ENCODE measurements at regions not wholly inside any gene's neighbourhood (a gene's known extent, or its start where the extent isn't known, plus 50 kb on each side); places are given as distances from the start of the nearest gene placed in this dataset.
"Not testable (repeated sequence)": the region's sequence is repeated elsewhere in the genome, so short reads cannot be mapped to it uniquely, and the experiment has no call there.

DNA sequence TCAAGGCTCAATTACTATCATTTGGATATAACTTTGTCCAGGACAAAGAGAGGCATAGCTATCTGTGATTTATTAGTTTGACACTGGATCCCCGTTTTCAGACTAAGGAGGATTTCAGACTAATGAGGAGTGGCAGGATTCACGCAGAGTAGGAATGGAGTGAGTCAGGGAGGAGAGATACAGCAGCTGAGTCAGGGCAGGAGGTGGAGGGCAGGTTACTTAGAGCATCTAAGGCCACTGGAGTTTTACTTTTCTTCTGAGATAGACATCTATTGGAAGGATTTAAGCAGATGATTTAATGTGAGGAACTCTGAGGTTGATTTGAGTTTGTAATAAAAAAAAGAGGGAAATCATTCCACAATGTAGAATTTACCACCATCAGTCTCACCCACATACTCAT lies 110.6 kb downstream of the RPIA start:
- not testable (repeated sequence) for DNase-seq

- DNase-seq, result no peak
Observed at GRCh38 chr2:88807237-88807962, 115.9 kb downstream of the RPIA start.

- no peak for DNase-seq
Observed at GRCh38 chr2:88808083-88808482, 116.6 kb downstream of the RPIA start.

DNA sequence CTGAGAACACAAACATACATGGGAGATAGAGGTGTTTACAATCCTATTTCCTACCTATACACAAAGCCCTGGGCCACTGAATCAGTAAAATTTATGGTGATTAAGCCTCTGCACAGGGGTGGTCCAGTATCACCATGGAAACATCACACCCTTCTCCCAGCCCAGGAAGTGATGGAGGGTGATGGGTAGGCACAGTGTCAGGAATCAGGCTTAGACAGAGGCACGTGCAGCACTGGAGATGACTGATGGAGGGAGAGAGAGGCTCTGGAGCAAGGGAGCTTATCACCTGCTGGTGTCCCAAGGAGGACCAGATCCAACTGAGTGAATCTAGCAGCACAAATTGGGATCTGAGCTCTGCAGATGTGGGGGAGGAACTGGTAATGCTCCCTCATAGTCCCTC lies 117.2 kb downstream of the RPIA start:
- no peak for DNase-seq

GRCh38 chr2:88809216-88809615 lies 117.7 kb downstream of the RPIA start:
- DNase-seq, result no peak

DNA sequence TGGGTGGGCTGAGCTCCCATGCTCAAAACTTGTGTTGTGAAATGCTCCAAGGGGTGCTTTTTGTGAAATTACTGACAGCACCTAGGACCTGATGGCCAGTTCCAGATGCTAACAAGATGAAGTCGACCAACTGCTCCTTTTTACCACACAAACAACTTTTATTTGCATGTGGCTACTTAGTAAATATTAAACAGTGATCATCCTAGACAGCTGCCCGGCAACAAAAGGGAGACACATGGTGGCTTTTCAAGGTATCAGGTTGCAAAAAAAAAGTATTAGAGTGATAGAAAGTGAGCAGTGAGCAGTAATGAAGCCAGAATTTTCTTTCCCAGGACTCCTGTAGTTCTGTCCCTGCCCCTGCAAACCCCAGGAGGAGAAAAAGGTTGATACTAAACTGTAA lies 118.5 kb downstream of the RPIA start:
- DNase-seq, result no peak

GRCh38 chr2:88810488-88810887 lies 119.0 kb downstream of the RPIA start:
- no peak for DNase-seq

GRCh38 chr2:88811233-88811632 lies 119.8 kb downstream of the RPIA start:
- no peak for DNase-seq

DNA sequence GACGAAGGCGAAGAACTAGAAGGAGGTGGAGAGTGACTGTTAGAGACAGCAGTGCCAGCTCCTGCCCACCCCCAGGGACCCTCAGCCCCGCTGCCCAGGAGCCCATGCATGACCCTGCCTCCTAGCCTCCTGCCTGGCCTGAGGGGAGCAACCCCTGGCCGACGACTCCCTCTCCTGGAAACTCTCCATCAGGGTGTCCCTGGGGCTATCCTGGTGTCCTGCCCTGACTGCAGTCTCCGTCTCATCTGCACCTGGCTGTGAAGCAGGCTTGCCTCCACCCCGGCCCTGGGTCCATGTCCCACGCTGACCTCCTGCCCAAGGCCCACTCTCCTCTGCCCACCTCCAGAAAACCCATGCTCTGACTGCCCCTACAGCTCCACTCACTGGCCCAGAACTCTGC lies 120.2 kb downstream of the RPIA start:
- no peak for DNase-seq

GRCh38 chr2:88813612-88814011 lies 122.1 kb downstream of the RPIA start:
- no peak for DNase-seq

DNA sequence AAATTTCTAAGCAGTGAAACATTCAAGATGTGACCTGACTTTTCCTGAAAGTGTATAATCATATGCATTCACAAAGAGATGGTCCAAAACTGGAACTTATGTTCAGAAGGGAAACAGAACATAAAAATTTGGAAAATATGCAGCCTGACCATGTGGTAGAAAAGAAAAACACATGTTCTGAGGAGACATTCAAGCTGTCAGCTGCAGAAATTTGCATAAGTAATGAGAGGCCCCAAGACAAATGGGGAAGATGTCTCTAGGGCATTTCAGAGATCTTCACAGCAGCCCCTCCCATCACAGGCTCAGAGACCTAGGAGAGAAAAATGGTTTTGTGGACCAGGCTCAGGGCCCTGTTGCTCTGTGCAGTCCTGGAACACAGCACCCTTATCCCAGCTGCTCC lies 123.8 kb downstream of the RPIA start:
- DNase-seq, result no peak

DNA sequence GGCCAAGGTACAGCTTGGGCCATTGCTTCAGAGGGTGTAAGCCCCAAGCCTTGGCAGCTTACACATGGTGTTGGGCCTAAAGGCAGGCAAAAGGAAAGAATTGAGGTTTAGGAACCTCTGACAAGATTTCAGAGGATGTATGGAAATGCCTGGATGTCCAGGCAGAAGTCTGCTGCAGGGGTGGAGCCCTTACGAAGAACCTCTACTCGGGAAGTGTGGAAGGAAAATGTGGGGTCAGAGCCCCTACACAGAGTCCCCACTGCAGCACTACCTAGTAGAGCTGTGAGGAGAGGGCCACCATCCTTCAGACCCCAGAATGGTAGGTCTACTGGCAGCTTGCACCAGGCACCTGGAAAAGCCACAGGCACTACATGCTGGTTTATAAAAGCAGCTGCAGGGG lies 124.2 kb downstream of the RPIA start:
- DNase-seq, result no peak

- DNase-seq, result no peak
Observed at GRCh38 chr2:88818381-88818780, 126.9 kb downstream of the RPIA start.

DNA sequence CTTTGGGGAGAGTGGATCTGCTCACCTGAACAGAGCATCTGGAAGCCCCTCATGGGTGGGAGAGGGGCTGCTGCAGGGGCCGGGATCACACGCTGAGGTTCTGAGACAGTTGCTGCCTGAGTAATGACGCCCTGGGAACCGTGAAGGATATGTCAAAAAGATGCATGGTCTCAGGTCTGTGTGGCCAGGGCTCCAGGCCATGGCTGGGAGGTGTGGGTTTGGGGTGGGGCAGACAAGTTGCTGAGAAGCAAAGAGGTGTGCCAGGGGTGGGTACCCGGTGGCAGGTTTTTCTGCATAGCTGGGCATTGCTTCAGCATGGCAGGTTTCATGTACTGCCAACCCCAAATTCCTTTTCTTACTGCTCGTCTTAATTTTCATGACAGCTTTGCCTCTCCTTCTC lies 133.5 kb downstream of the RPIA start:
- DNase-seq, result no peak

DNA sequence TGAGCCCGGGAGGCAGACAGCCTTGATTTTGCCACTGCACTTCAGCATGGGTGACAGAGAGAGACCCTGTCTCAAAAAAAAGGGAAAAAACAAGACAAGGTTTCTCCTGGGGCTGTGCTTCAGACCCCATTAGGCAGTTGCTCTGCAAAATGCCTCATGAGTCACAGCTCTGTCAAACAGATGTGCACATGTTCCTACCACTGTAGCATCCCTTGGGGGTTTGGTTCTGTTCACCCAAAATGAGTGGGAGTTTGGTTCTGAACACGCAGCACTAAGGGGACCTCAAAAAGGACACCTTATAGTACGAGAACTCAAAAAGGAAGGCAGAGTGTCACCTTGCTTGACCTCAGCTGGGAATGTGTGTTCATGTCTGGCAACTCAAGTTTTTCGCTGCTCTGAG lies 134.9 kb downstream of the RPIA start:
- DNase-seq, result no peak

DNA sequence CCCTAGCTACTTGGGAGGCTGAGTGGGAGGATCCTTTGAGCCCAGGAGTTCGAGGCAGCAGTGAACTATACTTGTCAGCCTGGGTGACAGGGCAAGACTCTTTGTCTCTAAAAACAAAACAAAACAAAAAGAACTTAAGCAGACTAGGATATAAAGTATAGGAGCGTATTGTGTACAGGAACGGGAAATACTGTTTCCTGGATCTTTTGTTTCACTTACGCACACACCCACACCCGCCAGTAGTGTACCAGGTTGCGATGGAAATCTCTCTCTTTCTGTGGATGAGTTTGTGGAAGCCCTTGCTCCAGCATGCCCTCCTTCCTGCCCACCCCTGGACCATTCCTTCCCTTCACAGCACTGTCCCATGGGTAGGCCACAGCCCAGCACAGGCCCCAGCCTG lies 136.3 kb downstream of the RPIA start:
- no peak for DNase-seq

DNA sequence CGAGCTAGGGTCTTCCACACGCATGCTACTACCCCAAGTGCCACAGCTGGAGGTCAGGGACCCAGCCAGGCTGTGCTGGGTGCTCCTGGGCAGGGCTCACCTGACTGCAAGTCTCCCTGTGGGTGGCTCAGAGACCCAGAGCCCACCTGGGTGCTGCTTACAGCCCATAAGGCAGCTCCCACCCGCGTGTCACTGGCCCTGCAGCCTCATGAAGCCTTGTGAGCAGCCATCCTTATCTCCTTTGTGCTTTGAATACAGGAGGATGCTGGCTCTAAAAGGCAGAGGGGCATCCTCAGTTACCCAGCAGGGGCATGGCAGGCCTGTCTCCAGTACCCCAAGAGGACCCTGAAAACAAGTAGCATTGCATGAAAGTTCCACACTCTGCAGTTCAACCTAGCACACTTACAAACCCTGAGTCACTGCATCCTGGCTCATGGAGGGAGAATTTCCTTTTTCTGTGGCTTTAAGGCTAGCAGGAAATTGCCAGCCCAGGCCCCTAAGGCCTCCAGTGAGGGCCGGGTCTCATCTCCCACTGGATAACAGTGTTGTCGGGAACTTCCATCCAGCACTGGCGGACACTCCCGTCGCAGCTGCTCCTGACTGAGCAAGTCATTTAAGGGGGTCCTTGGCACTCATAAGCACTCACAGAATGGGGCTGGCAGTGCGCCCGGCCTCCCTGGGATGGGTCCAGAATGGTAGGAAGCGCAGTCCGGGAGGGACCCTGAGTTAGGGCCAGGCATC lies 137.1 kb downstream of the RPIA start:
- no peak for DNase-seq

GRCh38 chr2:88829607-88830463 lies 138.4 kb downstream of the RPIA start:
- DNase-seq, result no peak

DNA sequence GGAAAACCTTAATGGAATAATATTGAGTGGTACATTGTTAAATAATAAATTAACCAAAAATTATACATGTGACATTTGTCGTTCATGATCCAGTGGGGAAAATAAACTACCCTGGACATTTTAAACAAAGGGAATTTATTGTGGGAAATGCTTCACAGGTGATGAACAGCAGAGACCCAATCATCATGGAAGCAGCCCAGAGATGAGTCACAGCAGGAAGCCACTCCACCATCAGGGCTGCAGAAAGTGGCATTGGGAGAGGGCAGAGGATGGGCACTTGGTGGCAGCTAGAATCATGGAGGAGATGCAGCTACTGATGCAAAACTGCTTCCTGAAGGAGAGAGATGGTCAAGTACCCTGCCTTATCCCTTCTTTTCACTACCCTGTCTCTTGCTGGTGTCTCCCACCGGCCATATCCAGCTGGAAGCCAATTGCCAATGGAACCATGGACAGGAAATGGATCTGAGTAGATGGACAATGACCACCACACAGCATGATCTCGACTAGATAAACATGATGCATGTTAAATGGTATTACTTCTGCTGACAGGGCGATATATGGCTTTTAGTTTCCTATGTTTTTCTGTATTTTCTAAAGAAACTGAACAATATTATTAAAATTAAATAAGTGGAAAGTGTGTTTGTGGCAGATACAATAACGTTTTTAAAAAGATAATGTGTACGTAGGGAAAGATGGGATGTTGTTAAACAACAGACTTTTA lies 139.8 kb downstream of the RPIA start:
- DNase-seq, result no peak

GRCh38 chr2:88831792-88832248 lies 140.3 kb downstream of the RPIA start:
- peak; percentile 66 for DNase-seq

DNA sequence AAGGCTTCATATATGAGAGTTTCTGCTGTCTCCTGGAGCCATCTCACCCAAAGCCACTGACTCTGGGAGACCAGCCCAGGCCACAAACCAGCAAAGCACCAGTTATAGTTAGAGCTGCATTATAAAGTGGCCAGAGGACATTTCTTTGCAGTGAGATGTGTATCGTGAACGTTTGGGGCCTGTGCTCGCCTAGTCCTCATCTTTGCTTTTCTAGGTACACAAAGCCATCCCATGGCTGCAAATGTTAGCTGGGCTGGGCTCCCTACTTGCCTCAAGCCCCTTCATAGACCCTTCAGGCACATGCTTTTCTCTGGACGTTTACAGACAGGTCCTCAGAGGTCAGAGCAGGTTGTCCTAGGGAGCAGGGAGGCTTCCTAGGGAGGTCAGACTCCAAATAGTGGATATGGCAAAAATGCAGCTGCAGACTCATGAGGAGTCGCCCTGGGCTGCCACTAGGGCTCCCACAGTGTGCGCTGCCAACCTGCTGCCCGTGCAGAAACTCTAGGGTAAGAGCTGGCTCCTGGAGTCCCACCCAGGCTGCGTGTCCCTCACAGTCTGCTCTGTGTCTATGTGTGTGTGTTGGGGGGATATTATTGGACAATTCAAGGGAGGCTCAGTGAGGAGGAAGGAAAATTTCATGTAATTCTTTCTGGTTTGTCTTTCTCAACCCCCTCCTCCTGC lies 141.0 kb downstream of the RPIA start:
- no peak for DNase-seq

- DNase-seq, result no peak
Observed at GRCh38 chr2:88832992-88833389, 141.5 kb downstream of the RPIA start.

Measured in activated CD4-positive, alpha-beta T cell treated with anti-CD3 and anti-CD28 coated beads, Interleukin-10, Interleukin-2, amounts not matched to agents 100 ng/mL and 50 ng/mL, durations not matched to agents 16 hours and 8 hours (primary cell).